ENCODE measurements at regions not wholly inside any gene's neighbourhood (a gene's known extent, or its start where the extent isn't known, plus 50 kb on each side); places are given as distances from the start of the nearest gene placed in this dataset.

DNA sequence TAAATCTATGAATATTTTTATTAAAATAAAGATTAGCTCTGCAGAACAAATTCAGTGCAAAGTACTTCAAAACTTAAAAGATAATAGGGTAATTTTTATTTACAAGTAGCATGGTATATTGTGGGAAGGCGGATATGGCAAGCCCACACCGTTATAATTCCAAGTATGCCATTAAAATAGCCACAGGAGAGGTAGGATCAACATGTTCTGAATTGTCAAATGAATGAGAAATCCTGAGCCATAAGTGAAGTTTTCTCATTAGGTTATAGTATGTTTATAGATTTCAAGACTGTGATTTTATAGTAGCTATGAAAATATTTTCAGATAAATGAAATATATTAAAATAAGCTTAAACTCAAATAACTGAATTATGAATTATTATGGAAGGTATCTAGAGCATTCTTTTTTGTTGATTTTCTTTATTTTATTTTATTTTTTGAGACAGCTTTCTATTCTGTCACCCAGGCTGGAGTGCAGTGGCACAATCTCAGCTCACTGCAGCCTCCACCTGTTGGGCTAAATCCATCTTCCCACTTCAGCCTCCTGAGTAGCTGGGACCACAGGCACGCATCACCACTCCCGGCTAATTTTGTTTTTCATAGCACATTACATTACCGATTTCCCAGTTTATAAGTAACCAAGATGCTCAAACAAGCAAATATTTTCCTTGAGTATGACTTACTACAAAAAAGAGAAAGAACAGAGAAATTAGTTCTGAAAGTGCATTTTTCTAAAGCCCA lies 956.6 kb downstream of the GATA3 start:
- Mint-ChIP-seq H3K4me3 (peak overlapping the region; percentile 12 to 51), H3K27me3 (ENCODE audit: low read depth) (no peaks in the 10 kb centered on the region), H3K27ac (no peak overlapping the region), H3K4me1 (ENCODE audit: low read depth) (peaks cover 85% of the 10 kb centered on the region), H3K36me3 (ENCODE audit: insufficient read depth in 2 of 2) (no peaks in the 10 kb centered on the region), H3K9me3 (no peaks in the 10 kb centered on the region)
- DNase-seq, result no peak
- ATAC-seq (replicated peaks in 1 of 2), result no peak

DNA sequence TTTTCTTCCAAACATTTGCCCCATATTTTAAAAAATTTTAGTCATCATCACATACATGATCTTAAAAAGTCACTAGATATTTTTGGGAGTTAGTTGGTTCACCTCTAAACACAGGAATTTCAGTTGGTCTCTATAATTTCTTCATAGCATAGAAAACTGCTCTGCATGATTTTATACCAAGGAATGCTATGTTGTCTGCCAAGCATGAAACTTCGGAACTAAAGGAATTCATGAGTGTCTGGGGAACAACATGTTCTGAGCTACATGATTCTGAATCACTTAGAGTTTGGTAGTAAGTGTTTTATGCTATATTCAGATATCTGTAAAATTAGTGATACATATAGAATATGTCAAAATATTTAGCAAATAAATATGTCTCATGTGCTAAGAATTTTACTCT lies 957.8 kb downstream of the GATA3 start:
- Mint-ChIP-seq H3K9me3 (no peaks in the 10 kb centered on the region), H3K36me3 (ENCODE audit: insufficient read depth in 2 of 2) (no peaks in the 10 kb centered on the region), H3K4me1 (ENCODE audit: low read depth) (peaks cover 75% of the 10 kb centered on the region), H3K27ac (no peak overlapping the region), H3K4me3 (no peak overlapping the region), H3K27me3 (ENCODE audit: low read depth) (no peaks in the 10 kb centered on the region)
- DNase-seq (no peak), ATAC-seq (replicated peaks in 1 of 2) (no peak)

DNA sequence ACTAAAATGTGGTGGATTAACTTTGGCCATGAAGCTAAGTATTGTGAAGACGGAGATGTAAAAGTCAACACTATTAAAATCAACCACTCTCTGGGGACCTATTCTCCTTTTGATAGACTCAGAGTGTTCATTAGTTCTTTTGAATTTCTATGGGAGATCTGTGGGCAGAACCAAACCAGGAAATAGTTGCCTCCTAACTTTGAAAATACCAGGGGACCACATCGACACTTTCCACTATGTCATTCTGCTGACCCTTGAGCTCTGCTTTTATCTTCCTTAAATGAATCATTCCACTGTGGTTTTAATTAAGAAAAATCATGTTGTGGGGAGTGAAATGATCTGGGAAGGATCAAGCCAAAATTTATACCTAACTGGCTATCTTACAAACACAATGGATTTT lies 960.5 kb downstream of the GATA3 start:
- Mint-ChIP-seq H3K4me3 (peak overlapping the region; percentile 69 to 80), H3K9me3 (no peaks in the 10 kb centered on the region), H3K27me3 (ENCODE audit: low read depth) (no peaks in the 10 kb centered on the region), H3K27ac (peak overlapping the region; percentile 93), H3K36me3 (ENCODE audit: insufficient read depth in 2 of 2) (no peaks in the 10 kb centered on the region), H3K4me1 (ENCODE audit: low read depth) (peaks cover 75% of the 10 kb centered on the region)
- DNase-seq, result no peak
- no peak for ATAC-seq (replicated peaks in 1 of 2)

DNA sequence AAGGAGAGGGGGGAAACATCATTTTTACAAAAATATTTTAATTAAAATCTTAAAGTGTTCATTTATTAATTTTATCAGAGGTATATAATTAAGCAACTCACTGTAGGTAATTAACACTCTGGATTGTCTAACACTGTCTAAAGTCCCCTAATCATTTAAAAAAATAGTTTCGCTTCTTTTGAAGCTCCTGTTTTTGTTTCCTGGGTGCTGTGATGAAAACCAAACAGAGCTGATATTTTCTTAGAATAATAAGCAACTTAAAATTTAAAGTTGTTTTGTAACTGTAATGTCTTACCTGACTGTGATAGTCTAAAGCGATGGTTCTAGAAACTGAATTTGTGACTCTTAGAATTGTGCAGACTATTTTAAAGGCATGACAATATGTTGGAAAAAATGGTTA lies 961.0 kb downstream of the GATA3 start:
- no peaks in the 10 kb centered on the region for H3K9me3 Mint-ChIP-seq
- DNase-seq (no peak), ATAC-seq (replicated peaks in 1 of 2) (no peak)
- peak overlapping the region; percentile 18 to 80 for H3K4me3 Mint-ChIP-seq
- H3K36me3 Mint-ChIP-seq (ENCODE audit: insufficient read depth in 2 of 2), result no peaks in the 10 kb centered on the region
- peak overlapping the region; percentile 93 for H3K27ac Mint-ChIP-seq
- no peaks in the 10 kb centered on the region for H3K27me3 Mint-ChIP-seq (ENCODE audit: low read depth)
- peaks cover 75% of the 10 kb centered on the region for H3K4me1 Mint-ChIP-seq (ENCODE audit: low read depth)

DNA sequence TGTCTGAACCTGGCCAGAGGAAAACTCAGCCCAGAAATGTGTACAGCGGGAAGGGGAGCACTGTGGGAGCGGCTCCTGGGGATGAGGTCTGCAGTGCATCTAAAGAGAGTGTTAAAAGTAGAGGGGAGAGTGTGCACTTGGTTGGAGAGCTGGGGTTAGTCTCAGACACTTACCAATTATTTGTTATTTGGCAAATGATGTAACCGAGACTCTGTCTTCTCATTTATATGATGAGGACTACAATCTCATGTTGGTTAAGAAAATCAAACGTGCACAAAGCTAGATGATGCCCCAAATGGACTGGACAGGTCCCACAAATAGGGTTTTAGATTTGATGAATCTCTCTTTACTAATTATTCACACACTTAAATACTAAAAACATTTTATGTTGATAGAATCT lies 962.4 kb downstream of the GATA3 start:
- Mint-ChIP-seq H3K9me3 (no peaks in the 10 kb centered on the region), H3K36me3 (ENCODE audit: insufficient read depth in 2 of 2) (no peaks in the 10 kb centered on the region), H3K27me3 (ENCODE audit: low read depth) (no peaks in the 10 kb centered on the region), H3K4me3 (peak overlapping the region; percentile 56 to 62), H3K27ac (peak overlapping the region; percentile 87), H3K4me1 (ENCODE audit: low read depth) (peaks cover 73% of the 10 kb centered on the region)
- ATAC-seq (replicated peaks in 1 of 2), result no peak
- DNase-seq, result no peak

- Mint-ChIP-seq H3K36me3 (ENCODE audit: insufficient read depth in 2 of 2) (no peaks in the 10 kb centered on the region), H3K27me3 (ENCODE audit: low read depth) (no peaks in the 10 kb centered on the region), H3K27ac (peak overlapping the region; percentile 94), H3K4me1 (ENCODE audit: low read depth) (peaks cover 76% of the 10 kb centered on the region), H3K4me3 (peak overlapping the region; percentile 29 to 85), H3K9me3 (no peaks in the 10 kb centered on the region)
- DNase-seq (no peak), ATAC-seq (replicated peaks in 1 of 2) (peak; percentile 57 to 67)
Measured at GRCh38 chr10:9018195-9019173, 964.0 kb downstream of the GATA3 start.

GRCh38 chr10:9023206-9023605 lies 968.7 kb downstream of the GATA3 start:
- no peak for ATAC-seq (replicated peaks in 1 of 2)
- peak overlapping the region in 1 of 2 donors; percentile 31 for H3K4me3 Mint-ChIP-seq
- peaks cover 86% of the 10 kb centered on the region for H3K4me1 Mint-ChIP-seq (ENCODE audit: low read depth)
- H3K36me3 Mint-ChIP-seq (ENCODE audit: insufficient read depth in 2 of 2), result peaks cover 0 to 9% of the 10 kb centered on the region in 2 donors
- no peak for DNase-seq
- H3K27me3 Mint-ChIP-seq (ENCODE audit: low read depth), result no peaks in the 10 kb centered on the region
- H3K27ac Mint-ChIP-seq, result peak overlapping the region; percentile 57
- peaks cover 0 to 2% of the 10 kb centered on the region in 2 donors for H3K9me3 Mint-ChIP-seq

DNA sequence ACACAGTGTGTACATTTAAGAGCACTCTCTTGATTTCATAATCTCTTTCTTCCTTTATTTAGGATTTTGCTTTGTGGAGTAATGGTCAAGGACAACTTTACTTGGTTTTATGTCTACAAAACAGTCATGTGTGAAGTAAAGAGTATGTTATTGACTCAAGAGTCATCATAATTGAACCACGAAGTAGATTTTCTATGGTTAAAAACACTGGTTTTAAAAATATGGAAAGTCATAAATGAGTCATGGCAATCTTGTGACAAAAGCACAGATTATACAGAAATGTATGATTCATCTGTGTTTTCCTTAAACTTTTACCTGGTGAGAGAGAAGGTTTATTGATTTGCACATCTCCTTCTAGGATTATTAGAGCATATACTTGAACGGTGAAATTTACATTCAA lies 969.7 kb downstream of the GATA3 start:
- Mint-ChIP-seq H3K9me3 (peaks cover 0 to 2% of the 10 kb centered on the region in 2 donors), H3K4me3 (peak overlapping the region; percentile 66 to 68), H3K27me3 (ENCODE audit: low read depth) (no peaks in the 10 kb centered on the region), H3K27ac (peak overlapping the region; percentile 77), H3K36me3 (ENCODE audit: insufficient read depth in 2 of 2) (peaks cover 0 to 9% of the 10 kb centered on the region in 2 donors), H3K4me1 (ENCODE audit: low read depth) (peaks cover 85% of the 10 kb centered on the region)
- ATAC-seq (replicated peaks in 1 of 2) (peak; percentile 69 to 76), DNase-seq (no peak)

GRCh38 chr10:9028231-9028630 lies 973.7 kb downstream of the GATA3 start:
- peaks cover 0 to 13% of the 10 kb centered on the region in 2 donors for H3K36me3 Mint-ChIP-seq (ENCODE audit: insufficient read depth in 2 of 2)
- H3K4me1 Mint-ChIP-seq (ENCODE audit: low read depth), result peaks cover 63% of the 10 kb centered on the region
- H3K4me3 Mint-ChIP-seq, result peak overlapping the region; percentile 21 to 24
- no peak for DNase-seq
- H3K27ac Mint-ChIP-seq, result peak overlapping the region; percentile 45
- H3K27me3 Mint-ChIP-seq (ENCODE audit: low read depth), result no peaks in the 10 kb centered on the region
- H3K9me3 Mint-ChIP-seq, result peaks cover 2% of the 10 kb centered on the region in 2 donors
- peak; percentile 9 to 14 for ATAC-seq (replicated peaks in 1 of 2)

GRCh38 chr10:9035355-9035754 lies 980.9 kb downstream of the GATA3 start:
- Mint-ChIP-seq H3K4me3 (no peak overlapping the region), H3K36me3 (ENCODE audit: insufficient read depth in 2 of 2) (peaks cover 4 to 11% of the 10 kb centered on the region in 2 donors), H3K27ac (no peak overlapping the region), H3K27me3 (ENCODE audit: low read depth) (no peaks in the 10 kb centered on the region), H3K9me3 (peaks cover 5 to 11% of the 10 kb centered on the region in 2 donors), H3K4me1 (ENCODE audit: low read depth) (peaks cover 23% of the 10 kb centered on the region)
- ATAC-seq (replicated peaks in 1 of 2), result no peak
- DNase-seq, result no peak

GRCh38 chr10:9036711-9037204 lies 982.3 kb downstream of the GATA3 start:
- H3K27me3 Mint-ChIP-seq (ENCODE audit: low read depth), result no peaks in the 10 kb centered on the region
- H3K4me3 Mint-ChIP-seq, result no peak overlapping the region
- H3K27ac Mint-ChIP-seq, result no peak overlapping the region
- ATAC-seq (replicated peaks in 1 of 2), result no peak
- peaks cover 4 to 11% of the 10 kb centered on the region in 2 donors for H3K36me3 Mint-ChIP-seq (ENCODE audit: insufficient read depth in 2 of 2)
- H3K9me3 Mint-ChIP-seq, result peaks cover 5 to 11% of the 10 kb centered on the region in 2 donors
- no peak for DNase-seq
- peaks cover 23% of the 10 kb centered on the region for H3K4me1 Mint-ChIP-seq (ENCODE audit: low read depth)

GRCh38 chr10:9038146-9038714 lies 983.7 kb downstream of the GATA3 start:
- Mint-ChIP-seq H3K27ac (no peak overlapping the region), H3K9me3 (peaks cover 5 to 9% of the 10 kb centered on the region in 2 donors), H3K4me3 (no peak overlapping the region), H3K36me3 (ENCODE audit: insufficient read depth in 2 of 2) (peaks cover 4 to 9% of the 10 kb centered on the region in 2 donors), H3K4me1 (ENCODE audit: low read depth) (peaks cover 19% of the 10 kb centered on the region), H3K27me3 (ENCODE audit: low read depth) (no peaks in the 10 kb centered on the region)
- DNase-seq (no peak), ATAC-seq (replicated peaks in 1 of 2) (no peak)

DNA sequence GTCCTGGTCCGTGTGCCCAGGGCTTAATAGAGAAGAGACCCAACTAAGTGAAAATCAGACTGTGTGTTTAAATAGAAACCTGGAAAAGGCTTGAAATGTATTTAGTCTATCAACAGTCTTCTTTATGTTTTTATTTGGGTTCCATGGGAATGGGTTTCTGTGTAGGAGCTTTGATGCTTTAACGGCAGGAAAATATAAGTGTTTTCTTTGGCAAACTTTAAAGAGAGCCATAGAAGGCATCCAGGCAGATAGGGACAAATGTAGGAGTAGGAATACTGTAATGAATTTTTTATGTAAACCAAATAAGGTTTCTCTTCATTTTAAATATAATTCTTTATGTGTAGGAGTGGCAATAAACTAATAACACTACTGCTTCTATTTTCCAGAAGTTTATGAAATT lies 989.0 kb downstream of the GATA3 start:
- Mint-ChIP-seq H3K4me3 (no peak overlapping the region), H3K9me3 (peaks cover 3 to 8% of the 10 kb centered on the region in 2 donors), H3K36me3 (ENCODE audit: insufficient read depth in 2 of 2) (peaks cover 2 to 14% of the 10 kb centered on the region in 2 donors), H3K4me1 (ENCODE audit: low read depth) (peaks cover 4% of the 10 kb centered on the region), H3K27me3 (ENCODE audit: low read depth) (no peaks in the 10 kb centered on the region), H3K27ac (no peak overlapping the region)
- DNase-seq (no peak), ATAC-seq (replicated peaks in 1 of 2) (no peak)

All from activated T-cell treated with anti-CD3 and anti-CD28 coated beads, Interleukin-2, amount 50 U/mL, for 72 hours (primary cell).